ENCODE measurements at regions not wholly inside any gene's neighbourhood (a gene's known extent, or its start where the extent isn't known, plus 50 kb on each side); places are given as distances from the start of the nearest gene placed in this dataset.
A peak's percentile ranks its signal among the peaks of the same experiment; 100 is the strongest.

GRCh38 chr7:27418541-27418940 lies 175.9 kb downstream of the EVX1 start:
- Histone ChIP-seq H4K20me1 (no peaks in the 10 kb centered on the region), H3K4me1 (peaks cover 0 to 19% (median 0%) of the 10 kb centered on the region in 10 experiments; a peak in 6 of 20 replicates), H3K4me2 (peak overlapping the region in 3 of 11 experiments; percentile 56 to 64 (median 58); a peak in 6 of 22 replicates), H3K9me3 (replicated peaks in 1 of 11) (no peaks in the 10 kb centered on the region; a peak in 1 of 22 replicates), H3K27me3 (no peaks in the 10 kb centered on the region), H3K9ac (no peak overlapping the region), H3K4me3 (no peak overlapping the region), H3K27ac (no peak overlapping the region), H3K36me3 (no peaks in the 10 kb centered on the region)
- no peak for TF ChIP-seq Cebpa-rat (IDR thresholded peaks at IDR 0.05)

GRCh38 chr7:27419581-27420177 lies 177.1 kb downstream of the EVX1 start:
- no peaks in the 10 kb centered on the region for H4K20me1 ChIP-seq
- H3K4me3 ChIP-seq, result no peak overlapping the region
- H3K4me1 ChIP-seq, result peaks cover 6 to 30% (median 10%) of the 10 kb centered on the region in 10 experiments
- H3K27ac ChIP-seq, result no peak overlapping the region
- no peak overlapping the region for H3K4me2 ChIP-seq
- TF ChIP-seq Cebpa-rat (IDR thresholded peaks at IDR 0.05), result no peak
- no peaks in the 10 kb centered on the region; a peak in 1 of 22 replicates for H3K9me3 ChIP-seq (replicated peaks in 1 of 11)
- H3K27me3 ChIP-seq, result no peaks in the 10 kb centered on the region
- no peaks in the 10 kb centered on the region for H3K36me3 ChIP-seq
- no peak overlapping the region for H3K9ac ChIP-seq

DNA sequence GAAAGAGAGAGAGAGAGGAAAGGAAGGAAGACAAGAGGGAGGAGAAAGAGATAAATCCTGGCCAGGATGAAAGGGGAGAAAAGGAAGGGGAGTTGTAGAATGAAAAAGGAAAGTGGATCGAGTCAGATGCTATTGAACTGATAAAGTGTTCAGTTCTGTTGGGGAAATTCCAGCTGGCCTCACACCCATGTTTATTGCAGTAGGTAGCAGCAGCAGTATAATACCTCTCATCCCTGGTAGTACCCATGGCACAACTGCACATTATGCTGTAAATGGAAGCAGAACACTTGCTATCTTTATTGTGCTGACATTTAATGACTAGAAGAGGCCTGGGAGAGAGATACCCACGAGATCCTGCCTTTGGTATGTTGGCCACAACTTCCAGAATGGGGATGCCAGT lies 178.1 kb downstream of the EVX1 start:
- Histone ChIP-seq H3K27me3 (no peaks in the 10 kb centered on the region), H4K20me1 (no peaks in the 10 kb centered on the region), H3K36me3 (no peaks in the 10 kb centered on the region), H3K9ac (no peak overlapping the region), H3K27ac (no peak overlapping the region), H3K4me2 (no peak overlapping the region), H3K9me3 (replicated peaks in 1 of 11) (no peaks in the 10 kb centered on the region; a peak in 1 of 22 replicates), H3K4me1 (peaks cover 11 to 40% (median 16%) of the 10 kb centered on the region in 10 experiments), H3K4me3 (no peak overlapping the region)
- no peak for TF ChIP-seq Cebpa-rat (IDR thresholded peaks at IDR 0.05)

- Histone ChIP-seq H3K4me1 (peaks cover 11 to 47% (median 16%) of the 10 kb centered on the region in 10 experiments), H3K9ac (no peak overlapping the region), H3K27ac (no peak overlapping the region)
Measured at GRCh38 chr7:27423290-27423689, 180.7 kb downstream of the EVX1 start.

DNA sequence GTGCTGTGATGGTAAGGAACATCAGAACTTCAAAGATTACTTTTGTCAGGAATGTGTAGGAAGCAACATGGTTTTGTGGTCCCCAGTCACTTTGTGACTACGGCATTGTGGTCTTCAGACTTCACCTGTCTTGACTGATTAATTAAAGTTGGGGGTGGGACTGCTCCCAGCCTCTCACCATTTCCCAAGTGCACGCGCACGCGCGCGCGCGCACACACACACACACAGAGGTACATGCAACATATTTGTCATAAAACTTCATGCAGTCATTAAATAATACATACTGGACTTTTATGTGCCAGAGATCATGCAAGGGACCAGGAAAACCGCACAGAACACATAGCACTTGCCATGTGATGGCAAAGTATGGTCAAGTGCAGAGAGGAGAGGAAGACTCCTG lies 181.2 kb downstream of the EVX1 start:
- H3K36me3 ChIP-seq, result no peaks in the 10 kb centered on the region
- H3K27ac ChIP-seq, result no peak overlapping the region
- no peaks in the 10 kb centered on the region for H4K20me1 ChIP-seq
- no peak for TF ChIP-seq Cebpa-rat (IDR thresholded peaks at IDR 0.05)
- H3K4me3 ChIP-seq, result no peak overlapping the region
- no peak overlapping the region for H3K9ac ChIP-seq
- H3K4me1 ChIP-seq, result peaks cover 11 to 47% (median 16%) of the 10 kb centered on the region in 10 experiments
- no peaks in the 10 kb centered on the region for H3K9me3 ChIP-seq (replicated peaks in 1 of 11)
- no peaks in the 10 kb centered on the region for H3K27me3 ChIP-seq
- H3K4me2 ChIP-seq, result peak overlapping the region in 7 of 11 experiments; percentile 9 to 76 (median 50); a peak in 11 of 22 replicates

More at GRCh38 chr7:27423290-27423689, 180.7 kb downstream of the EVX1 start:
- no peak for TF ChIP-seq Cebpa-rat (IDR thresholded peaks at IDR 0.05)
- Histone ChIP-seq H3K9me3 (replicated peaks in 1 of 11) (no peaks in the 10 kb centered on the region), H3K4me3 (no peak overlapping the region), H4K20me1 (no peaks in the 10 kb centered on the region), H3K27me3 (no peaks in the 10 kb centered on the region), H3K36me3 (no peaks in the 10 kb centered on the region), H3K4me2 (peak overlapping the region in 1 of 11 experiments; percentile 50; a peak in 1 of 22 replicates)

DNA sequence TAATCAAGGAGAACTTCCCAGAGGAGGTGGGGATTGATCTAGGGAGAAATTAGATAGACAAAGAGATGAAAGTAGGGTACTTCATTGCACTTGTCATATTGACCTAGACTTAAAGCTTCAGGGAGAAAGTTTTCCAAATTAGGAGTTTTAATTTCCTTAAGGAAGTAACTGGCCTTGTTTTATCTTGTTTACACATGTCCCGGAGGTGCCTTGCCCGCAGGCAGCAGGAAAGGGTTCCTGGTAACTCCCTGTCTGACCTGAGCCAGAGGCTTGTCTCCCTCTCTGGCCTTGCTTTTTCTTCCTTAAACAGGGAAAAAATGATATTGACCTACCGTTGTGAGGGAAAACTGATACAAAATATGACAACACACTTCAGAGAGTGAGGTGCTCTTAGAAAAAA lies 181.6 kb downstream of the EVX1 start:
- peak overlapping the region in 3 of 11 experiments; percentile 21 to 63 (median 57); a peak in 3 of 22 replicates for H3K27ac ChIP-seq
- H4K20me1 ChIP-seq, result no peaks in the 10 kb centered on the region
- H3K27me3 ChIP-seq, result no peaks in the 10 kb centered on the region
- TF ChIP-seq Cebpa-rat (IDR thresholded peaks at IDR 0.05), result no peak
- peaks cover 11 to 47% (median 16%) of the 10 kb centered on the region in 10 experiments for H3K4me1 ChIP-seq
- no peaks in the 10 kb centered on the region for H3K36me3 ChIP-seq
- no peak overlapping the region for H3K4me3 ChIP-seq
- no peak overlapping the region for H3K9ac ChIP-seq
- H3K4me2 ChIP-seq, result peak overlapping the region; percentile 9 to 76 (median 50); a peak in 19 of 22 replicates
- H3K9me3 ChIP-seq (replicated peaks in 1 of 11), result no peaks in the 10 kb centered on the region

DNA sequence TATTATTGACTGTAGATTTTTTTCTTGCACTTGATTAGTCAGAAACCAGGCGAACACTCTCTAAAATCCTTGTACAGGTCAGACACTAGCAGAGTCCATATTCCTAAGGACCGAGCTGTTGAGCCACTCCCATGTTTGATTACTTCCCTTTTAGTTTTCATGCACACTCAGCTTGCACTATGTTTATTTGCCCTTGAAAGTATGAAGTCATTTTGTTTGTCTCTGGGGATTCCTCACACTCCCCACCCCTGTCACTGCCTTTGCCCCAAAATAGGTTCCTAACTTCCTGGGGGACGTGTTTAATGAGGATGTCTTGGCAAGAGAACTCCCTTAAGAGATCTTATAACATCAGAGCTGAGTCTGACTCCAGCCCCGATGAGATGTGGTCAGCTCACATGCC lies 182.1 kb downstream of the EVX1 start:
- H3K9ac ChIP-seq, result peak overlapping the region in 1 of 11 experiments; percentile 47; a peak in 2 of 22 replicates
- no peaks in the 10 kb centered on the region for H3K27me3 ChIP-seq
- H3K36me3 ChIP-seq, result no peaks in the 10 kb centered on the region
- no peak for TF ChIP-seq Cebpa-rat (IDR thresholded peaks at IDR 0.05)
- H3K4me3 ChIP-seq, result no peak overlapping the region
- peak overlapping the region in 4 of 11 experiments; percentile 9 to 63 (median 45); a peak in 7 of 22 replicates for H3K27ac ChIP-seq
- peak overlapping the region; percentile 9 to 76 (median 50); a peak in 20 of 22 replicates for H3K4me2 ChIP-seq
- peaks cover 11 to 51% (median 17%) of the 10 kb centered on the region in 10 experiments for H3K4me1 ChIP-seq
- no peaks in the 10 kb centered on the region for H4K20me1 ChIP-seq
- H3K9me3 ChIP-seq (replicated peaks in 1 of 11), result no peaks in the 10 kb centered on the region

DNA sequence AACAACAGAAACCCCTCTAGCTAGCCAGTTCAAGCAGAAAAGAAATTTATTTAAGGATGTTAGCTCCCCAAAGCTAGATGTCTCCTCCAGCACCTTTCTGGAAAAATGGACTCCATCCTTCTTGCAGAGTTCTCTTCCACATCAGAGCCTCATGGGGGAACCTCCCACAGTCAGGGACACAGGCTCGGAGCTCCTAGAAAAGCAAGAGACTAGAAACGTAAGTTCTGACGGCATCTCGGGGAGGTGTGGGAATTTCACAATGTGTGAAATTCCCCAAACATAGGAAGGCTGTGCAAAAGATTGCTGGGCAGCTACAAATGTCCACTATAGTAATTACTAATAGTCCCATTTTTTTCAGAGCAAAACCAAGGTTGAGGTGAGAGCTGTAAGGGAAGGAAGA lies 184.8 kb downstream of the EVX1 start:
- no peak for TF ChIP-seq Cebpa-rat (IDR thresholded peaks at IDR 0.05)
- Histone ChIP-seq H3K27ac (no peak overlapping the region), H3K4me2 (no peak overlapping the region), H3K4me3 (no peak overlapping the region), H3K9me3 (replicated peaks in 1 of 11) (no peaks in the 10 kb centered on the region), H3K9ac (no peak overlapping the region), H3K36me3 (no peaks in the 10 kb centered on the region), H3K27me3 (no peaks in the 10 kb centered on the region), H4K20me1 (no peaks in the 10 kb centered on the region), H3K4me1 (peaks cover 11 to 75% (median 17%) of the 10 kb centered on the region in 10 experiments)

- Histone ChIP-seq H4K20me1 (no peaks in the 10 kb centered on the region), H3K9me3 (replicated peaks in 1 of 11) (no peaks in the 10 kb centered on the region), H3K4me3 (no peak overlapping the region), H3K4me2 (peak overlapping the region in 4 of 11 experiments; percentile 10 to 89 (median 76); a peak in 6 of 22 replicates), H3K9ac (peak overlapping the region in 2 of 11 experiments; percentile 25 to 55; a peak in 4 of 22 replicates), H3K27ac (peak overlapping the region in 4 of 11 experiments; percentile 52 to 77 (median 62); a peak in 7 of 22 replicates), H3K36me3 (no peaks in the 10 kb centered on the region), H3K27me3 (no peaks in the 10 kb centered on the region), H3K4me1 (peaks cover under 1 to 69% (median 3%) of the 10 kb centered on the region in 10 experiments; a peak in 19 of 20 replicates)
- no peak for TF ChIP-seq Cebpa-rat (IDR thresholded peaks at IDR 0.05)
Measured at GRCh38 chr7:27430105-27430504, 187.5 kb downstream of the EVX1 start.

Data from BLaER1 treated with 17β-estradiol and CSF1 and Interleukin-3, amounts not matched to agents 10 nM and 100 nM (cell line).